B cell (primary cell): ENCODE measurements at regions not wholly inside any gene's neighbourhood (a gene's known extent, or its start where the extent isn't known, plus 50 kb on each side); places are given as distances from the start of the nearest gene placed in this dataset.
"Not testable (repeated sequence)": the region's sequence is repeated elsewhere in the genome, so short reads cannot be mapped to it uniquely, and the experiment has no call there.

ENCODE experiments used
- ATAC-seq: fragments of 200-7000 bp; cut with Tn5 transposase; one replicate; pipeline ENCODE4 v1.10.0; 2021; ENCODE audit warnings: low read depth, mild to moderate bottlenecking, moderate number of reproducible peaks, moderate library complexity
- CTCF ChIA-PET: fragments of 350-600 bp; sonication (Branson Sonifier 250); formaldehyde crosslinking; loops from one replicate; lab custom pipeline; 2021; ENCODE audit warnings: antibody characterized with exemption, inconsistent platforms; lab: Charles Lee
- POLR2A ChIA-PET: fragments of 350-600 bp; sonication (Branson Sonifier 250); formaldehyde crosslinking; loops from one replicate; lab custom pipeline; 2021; ENCODE audit warnings: antibody characterized with exemption; lab: Charles Lee
- DNase-seq: peaks from one replicate; pipeline ENCODE4 v3.0.0; 2013
- H2AFZ ChIP-seq: 2 replicates; pipeline ENCODE4 v1.6.1; 2012; ENCODE audit warnings: mild to moderate bottlenecking, low read depth, low read length; ENCODE audit not compliant: insufficient read depth, poor library complexity, severe bottlenecking
- H3K27ac ChIP-seq, 2 donors: 1 replicate in 1 of 2; 2 replicates in 1 of 2; pipeline ENCODE4 v1.5.1; 2012 to 2013; ENCODE audit warnings: low read length in 2 of 2, mild to moderate bottlenecking in 2 of 2, moderate library complexity in 1 of 2
- H3K27me3 ChIP-seq, 4 experiments: fragments of 200-600 bp in 1 of 4; sonication (generic) in 1 of 4; replicated peaks in 1 of 4; 1 replicate in 2 of 4; 2 replicates in 2 of 4; pipeline versions ENCODE4 v1.6.1 to v1.7.0; 2013 to 2016; ENCODE audit warnings: low read length in 3 of 4, mild to moderate bottlenecking in 2 of 4, mixed read lengths in 1 of 4, moderate library complexity in 1 of 4; ENCODE audit not compliant: insufficient read depth in 4 of 4, control insufficient read depth in 3 of 4; ENCODE audit errors: control extremely low read depth in 1 of 4
- H3K36me3 ChIP-seq, 2 experiments: replicated peaks in 1 of 2; 1 replicate in 1 of 2; 2 replicates in 1 of 2; pipeline versions ENCODE4 v1.6.1 to v1.7.1; 2013; ENCODE audit warnings: low read length in 1 of 2; ENCODE audit not compliant: insufficient read depth in 2 of 2, control insufficient read depth in 1 of 2; ENCODE audit errors: control extremely low read depth in 1 of 2, extremely low read depth in 1 of 2
- H3K4me1 ChIP-seq, 2 donors: fragments of 200-600 bp in 1 of 2; sonication (generic) in 1 of 2; 1 replicate in 1 of 2; 2 replicates in 1 of 2; pipeline versions ENCODE4 v1.5.1 to v1.6.1; 2013 to 2017; ENCODE audit warnings: low read length in 2 of 2; ENCODE audit not compliant: control insufficient read depth in 2 of 2, insufficient read depth in 2 of 2
- H3K4me2 ChIP-seq: replicated peaks from 2 replicates; pipeline ENCODE3; 2012; ENCODE audit warnings: mild to moderate bottlenecking, low read depth, low read length; ENCODE audit not compliant: poor library complexity, severe bottlenecking
- H3K4me3 ChIP-seq, 5 experiments: fragments of 200-600 bp in 1 of 5; sonication (generic) in 1 of 5; 1 replicate in 3 of 5; 2 replicates in 2 of 5; pipeline versions ENCODE4 v1.5.1 to v1.7.0; 2011 to 2016; ENCODE audit warnings: low read length in 4 of 5, mild to moderate bottlenecking in 4 of 5, low read depth in 2 of 5, control low read depth in 1 of 5, moderate library complexity in 1 of 5; ENCODE audit not compliant: insufficient read depth in 1 of 5; ENCODE audit errors: control extremely low read depth in 1 of 5, extremely low read depth in 1 of 5
- H3K79me2 ChIP-seq: fragments of 200-600 bp; sonication (generic); one replicate; pipeline ENCODE4 v1.6.0; 2016; ENCODE audit warnings: low read length; ENCODE audit not compliant: control insufficient read depth, insufficient read depth
- H3K9ac ChIP-seq: fragments of 200-600 bp; sonication (generic); 2 replicates; pipeline ENCODE4 v1.6.1; 2017; ENCODE audit warnings: mild to moderate bottlenecking, low read length, moderate library complexity
- H3K9me3 ChIP-seq, 3 donors: one replicate each; pipeline versions ENCODE4 v1.6.1 to v1.7.1; 2013; ENCODE audit warnings: low read length in 2 of 3; ENCODE audit not compliant: control insufficient read depth in 2 of 3, insufficient read depth in 1 of 3; ENCODE audit errors: control extremely low read depth in 1 of 3
- H4K20me1 ChIP-seq: 2 replicates; pipeline ENCODE4 v1.6.0; 2012; ENCODE audit warnings: mild to moderate bottlenecking, low read length; ENCODE audit not compliant: insufficient read depth, control insufficient read depth, poor library complexity, severe bottlenecking
- H3K27ac Mint-ChIP-seq: one replicate; pipeline ENCODE4 v1.8.0; 2021; ENCODE audit warnings: mixed read lengths
- H3K27me3 Mint-ChIP-seq: one replicate; pipeline ENCODE4 v1.8.0; 2021; ENCODE audit warnings: mixed read lengths
- H3K4me1 Mint-ChIP-seq: one replicate; pipeline ENCODE4 v1.8.0; 2021; ENCODE audit warnings: mixed read lengths
- H3K4me3 Mint-ChIP-seq: one replicate; pipeline ENCODE4 v1.8.0; 2021; ENCODE audit warnings: mixed read lengths
- H3K9me3 Mint-ChIP-seq: one replicate; pipeline ENCODE4 v1.8.0; 2022; ENCODE audit warnings: mixed read lengths; ENCODE audit not compliant: insufficient read depth
- WGBS: methylation state at CpG from one replicate; pipeline ENCODE4 v1.1.5; 2013; ENCODE audit warnings: missing lambda C conversion rate; ENCODE audit not compliant: insufficient coverage; 5-methylcytosine and 5-hydroxymethylcytosine counted together
- intact Hi-C: fragments of 100-400 bp; cut with micrococcal nuclease; formaldehyde crosslinking; loops from one replicate; pipeline ENCODE4 v1.10.0; 2022

DNA sequence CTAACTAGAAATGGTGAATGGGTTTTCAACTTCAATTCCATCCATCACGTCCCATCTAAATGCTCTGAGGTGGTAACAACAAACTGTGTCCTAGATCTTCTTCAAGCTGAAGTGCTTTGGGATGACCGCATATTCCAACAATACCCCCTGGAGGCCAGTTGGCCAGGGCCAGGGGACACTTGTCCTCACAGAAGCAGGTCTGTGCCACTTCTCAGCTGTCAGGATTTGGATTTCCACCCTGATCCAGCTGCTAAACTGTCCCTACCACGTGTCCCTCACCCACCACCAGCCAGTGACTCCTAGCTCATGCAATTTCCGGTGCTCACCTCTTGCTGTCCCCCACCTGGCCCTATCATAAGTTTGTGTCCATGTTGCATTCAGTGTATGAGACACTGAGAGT, 633.0 kb downstream of the PRIM2 start:
- H3K4me1 Mint-ChIP-seq, H3K79me2 ChIP-seq, DNase-seq, POLR2A ChIA-PET, H3K4me3 Mint-ChIP-seq, H3K27me3 Mint-ChIP-seq, CTCF ChIA-PET, H4K20me1 ChIP-seq, H3K27me3 ChIP-seq, ATAC-seq, intact Hi-C loops, H3K9me3 ChIP-seq, H3K4me1 ChIP-seq, H3K4me2 ChIP-seq, H2AFZ ChIP-seq, H3K9me3 Mint-ChIP-seq, H3K9ac ChIP-seq, H3K27ac Mint-ChIP-seq, H3K4me3 ChIP-seq, H3K27ac ChIP-seq: not testable (repeated sequence)
- H3K36me3 ChIP-seq: peaks cover 0 to 16% of the 10 kb centered on the region in 2 experiments
- 83% methylated on average over 2 of the region's 4 CpGs for WGBS

DNA sequence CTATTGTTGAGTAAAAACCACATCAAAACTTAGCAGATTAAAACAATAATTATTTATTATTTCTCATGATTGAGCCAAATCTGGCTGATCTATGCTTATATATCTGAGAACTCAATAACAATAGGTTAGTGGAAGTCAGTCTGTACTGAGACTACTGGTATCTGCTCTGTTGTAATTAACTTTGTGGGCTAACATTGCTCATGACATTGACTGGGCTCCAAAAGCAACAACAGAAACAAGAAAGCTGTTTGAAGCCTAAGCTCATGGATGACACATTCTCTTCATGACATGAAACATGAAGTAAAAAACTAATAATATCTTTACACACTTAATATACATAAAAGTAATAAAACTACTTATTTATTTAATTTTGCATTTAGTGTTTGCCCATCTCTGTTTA, 649.3 kb downstream of the PRIM2 start:
- H2AFZ ChIP-seq, H3K36me3 ChIP-seq, ATAC-seq, CTCF ChIA-PET, H3K27ac Mint-ChIP-seq, H3K4me2 ChIP-seq, H3K4me3 Mint-ChIP-seq, H3K9me3 ChIP-seq, H3K9me3 Mint-ChIP-seq, H3K4me3 ChIP-seq, POLR2A ChIA-PET, H4K20me1 ChIP-seq, H3K4me1 ChIP-seq, H3K27ac ChIP-seq, DNase-seq, H3K27me3 ChIP-seq, H3K4me1 Mint-ChIP-seq, H3K9ac ChIP-seq, intact Hi-C loops, H3K79me2 ChIP-seq: not testable (repeated sequence)
- H3K27me3 Mint-ChIP-seq: peaks cover 25% of the 10 kb centered on the region

DNA sequence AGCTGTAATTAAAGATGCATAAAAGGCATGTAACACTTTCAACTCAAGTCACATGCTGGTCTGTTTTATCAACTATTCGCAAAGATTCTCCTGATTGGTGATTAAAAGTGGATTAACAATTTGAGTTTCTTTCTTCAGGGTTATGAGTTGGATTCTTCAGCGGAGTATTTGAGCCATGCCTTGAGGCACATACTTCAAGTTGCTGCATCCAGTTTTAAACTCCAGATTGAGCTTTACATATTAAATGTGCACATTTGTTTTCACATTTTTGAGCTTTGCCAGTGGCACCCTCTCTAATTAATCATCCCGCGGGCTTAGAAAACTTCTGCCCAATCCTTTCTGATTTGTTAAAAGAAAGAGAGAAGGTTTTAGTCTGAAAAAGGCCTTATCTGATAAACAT, 654.5 kb downstream of the PRIM2 start:
- H3K9me3 Mint-ChIP-seq, CTCF ChIA-PET, H3K27ac ChIP-seq, H3K27ac Mint-ChIP-seq, H3K36me3 ChIP-seq, ATAC-seq, H3K9me3 ChIP-seq, H3K79me2 ChIP-seq, H3K4me3 Mint-ChIP-seq, POLR2A ChIA-PET, intact Hi-C loops, H3K4me1 Mint-ChIP-seq, H3K4me1 ChIP-seq, H3K4me3 ChIP-seq, DNase-seq, H3K9ac ChIP-seq, H3K4me2 ChIP-seq, H4K20me1 ChIP-seq, H2AFZ ChIP-seq, H3K27me3 ChIP-seq: not testable (repeated sequence)
- WGBS: no CpG with 5 or more reads among the region's 4 CpGs
- H3K27me3 Mint-ChIP-seq: peaks cover 29% of the 10 kb centered on the region
